Ureter (tissue), 1 donor: ENCODE measurements at regions not wholly inside any gene's neighbourhood (a gene's known extent, or its start where the extent isn't known, plus 50 kb on each side); places are given as distances from the start of the nearest gene placed in this dataset.
A peak's percentile ranks its signal among the peaks of the same experiment; 100 is the strongest.
"Not testable (repeated sequence)": the region's sequence is repeated elsewhere in the genome, so short reads cannot be mapped to it uniquely, and the experiment has no call there.

ENCODE experiments used
- DNase-seq: peaks from one replicate; pipeline ENCODE4 v3.0.0-alpha.2; 2020; ENCODE audit warnings: low spot score
- donor health status: DM: yes; HTN: yes; CAD: no.

- no peak for DNase-seq
Observed at GRCh38 chr11:79515781-79516180, 75.0 kb upstream of the TENM4 start.

GRCh38 chr11:79514695-79515094 lies 73.9 kb upstream of the TENM4 start:
- no peak for DNase-seq

DNA sequence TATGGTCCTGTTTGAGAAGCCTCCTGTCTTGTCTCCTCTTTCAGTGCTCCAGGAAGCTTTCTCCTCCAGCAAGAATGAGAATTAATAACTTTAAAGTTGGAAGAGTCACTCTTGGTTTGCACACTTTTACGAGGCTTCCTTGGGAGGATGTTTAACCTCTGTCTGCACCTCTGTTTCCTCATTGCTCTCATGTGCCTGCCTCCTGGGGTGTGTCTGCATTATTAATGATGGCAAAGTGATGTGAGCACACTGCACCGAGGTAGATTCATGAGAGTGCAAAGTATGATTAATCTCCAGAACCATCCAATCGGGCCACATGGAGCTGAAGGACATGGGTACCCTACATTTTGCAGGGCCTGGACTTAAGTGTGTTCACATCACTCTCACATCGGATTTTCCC lies 73.5 kb upstream of the TENM4 start:
- DNase-seq: no peak

GRCh38 chr11:79512706-79513469 lies 72.1 kb upstream of the TENM4 start:
- DNase-seq: no peak

DNA sequence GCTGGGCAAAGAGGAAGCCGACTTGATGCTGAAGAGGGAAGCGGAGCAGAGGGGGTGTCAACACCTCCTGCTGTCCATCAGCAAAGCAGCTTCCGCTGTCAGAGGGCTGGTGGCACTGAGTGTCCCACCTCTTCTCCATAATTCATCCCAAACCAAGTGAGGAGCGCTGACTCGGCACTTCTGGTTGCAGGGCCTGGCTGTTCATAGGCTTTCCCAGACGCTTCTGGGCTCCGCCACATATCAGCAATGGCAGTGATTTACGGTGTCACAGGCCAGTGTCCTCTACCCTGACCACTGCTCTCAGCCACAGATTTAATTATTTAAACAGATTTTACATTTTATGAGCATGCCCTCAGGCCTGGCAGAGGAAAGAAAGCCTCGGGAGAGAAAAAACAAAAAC lies 70.1 kb upstream of the TENM4 start:
- DNase-seq: no peak

- no peak for DNase-seq
Observed at GRCh38 chr11:79508461-79508860, 67.6 kb upstream of the TENM4 start.

GRCh38 chr11:79507706-79508105 lies 66.9 kb upstream of the TENM4 start:
- no peak for DNase-seq

- no peak for DNase-seq
Observed at GRCh38 chr11:79506734-79507344, 66.0 kb upstream of the TENM4 start.

- DNase-seq: no peak
Observed at GRCh38 chr11:79506124-79506523, 65.3 kb upstream of the TENM4 start.

- no peak for DNase-seq
Observed at GRCh38 chr11:79503028-79503427, 62.2 kb upstream of the TENM4 start.

GRCh38 chr11:79501707-79502106 lies 60.9 kb upstream of the TENM4 start:
- DNase-seq: no peak

DNA sequence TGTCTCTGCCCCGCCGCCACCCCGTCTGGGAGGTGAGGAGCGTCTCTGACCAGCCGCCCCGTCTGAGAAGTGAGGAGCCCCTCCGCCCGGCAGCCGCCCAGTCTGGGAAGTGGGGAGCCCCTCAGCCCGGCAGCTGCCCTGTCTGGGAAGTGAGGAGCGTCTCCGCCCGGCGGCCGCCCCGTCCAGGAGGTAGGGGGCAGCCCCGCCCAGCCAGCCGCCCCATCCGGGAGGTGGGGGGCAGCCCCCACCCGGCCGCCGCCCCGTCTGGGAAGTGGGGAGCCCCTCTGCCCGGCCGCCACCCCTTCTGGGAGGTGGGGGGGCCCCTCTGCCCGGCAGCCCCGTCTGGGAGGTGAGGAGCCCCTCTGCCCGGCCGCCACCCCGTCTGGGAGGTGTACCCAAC lies 59.1 kb upstream of the TENM4 start:
- DNase-seq: not testable (repeated sequence)

- DNase-seq: no peak
Observed at GRCh38 chr11:79498667-79499066, 57.8 kb upstream of the TENM4 start.

GRCh38 chr11:79493555-79494171 lies 52.8 kb upstream of the TENM4 start:
- DNase-seq: peak; percentile 74

GRCh38 chr11:79492008-79492407 lies 51.2 kb upstream of the TENM4 start:
- no peak for DNase-seq
